H54 (cell line): ENCODE measurements at regions not wholly inside any gene's neighbourhood (a gene's known extent, or its start where the extent isn't known, plus 50 kb on each side); places are given as distances from the start of the nearest gene placed in this dataset.

ENCODE experiments used
- DNase-seq: peaks from one replicate; pipeline ENCODE4 v3.0.0; 2011; ENCODE audit warnings: low spot score, mixed read lengths; ENCODE audit not compliant: insufficient read length
- FAIRE-seq: peaks from 3 replicates; lab custom pipeline; 2011; peaks lifted over from hg19 to GRCh38; lab: Jason Lieb, UNC
- POLR2A ChIP-seq: IDR thresholded peaks from 2 replicates; pipeline ENCODE4 v1.6.1; 2011; ENCODE audit warnings: low read depth, mild to moderate bottlenecking, low read length

DNA sequence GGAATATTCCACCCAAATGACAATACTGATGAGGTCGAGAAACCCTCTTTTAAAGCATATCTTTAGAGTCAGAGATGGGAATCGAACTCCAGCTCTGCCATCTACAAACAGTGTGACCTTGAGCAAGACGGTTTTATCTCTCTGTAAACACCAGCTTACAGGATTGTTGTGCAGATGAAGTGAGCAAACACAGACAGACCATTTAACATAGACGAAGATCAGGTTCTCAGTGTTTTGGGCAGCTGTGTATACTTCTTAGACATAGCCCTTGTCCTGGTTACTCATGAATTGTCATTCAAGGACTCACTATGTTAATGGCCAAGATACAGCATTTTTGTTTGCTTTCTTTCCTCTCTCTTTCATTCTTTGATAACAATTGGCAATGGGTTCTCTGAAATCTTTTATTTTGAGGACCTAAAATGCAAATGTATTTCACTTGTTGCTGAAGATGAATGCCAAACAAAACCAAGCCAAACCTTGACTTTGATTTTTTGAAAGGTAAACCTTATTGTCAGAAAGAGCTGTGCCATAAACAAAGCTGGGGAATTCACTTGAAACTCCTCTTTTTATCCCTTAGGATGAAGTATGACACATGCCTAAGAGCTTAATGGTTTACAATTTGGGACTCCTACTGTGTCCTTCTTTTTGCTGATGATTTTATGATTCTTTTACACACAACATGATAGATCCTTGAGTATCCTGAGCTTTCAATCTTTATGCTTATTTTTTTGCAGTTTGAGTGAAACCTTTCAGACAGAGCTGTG lies 250.0 kb upstream of the PDZRN3 start:
- FAIRE-seq (no peak), DNase-seq (no peak)

DNA sequence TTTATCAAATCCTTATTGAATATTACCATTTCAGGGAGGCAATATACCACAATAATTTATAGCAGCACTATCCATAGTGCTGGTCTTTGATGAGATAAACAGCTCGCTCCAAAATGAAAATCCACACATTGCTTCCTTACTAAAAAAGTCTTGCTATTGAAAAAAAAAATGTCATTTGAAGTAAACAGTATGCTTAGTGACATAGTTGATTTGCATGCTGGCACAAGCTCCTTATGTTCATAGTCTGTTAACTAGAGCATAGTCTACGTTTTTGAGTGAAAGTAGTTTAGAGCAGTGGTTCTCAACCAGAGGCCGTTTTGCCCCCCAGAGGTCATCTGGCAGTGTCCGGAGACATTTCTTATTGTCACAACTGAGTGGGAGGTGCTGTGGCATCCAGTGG lies 249.4 kb upstream of the PDZRN3 start:
- no peak for TF ChIP-seq POLR2A
- DNase-seq = no peak
- no peak for FAIRE-seq

More for the DNA sequence above, 250.0 kb upstream of the PDZRN3 start:
- no peak for TF ChIP-seq POLR2A

DNA sequence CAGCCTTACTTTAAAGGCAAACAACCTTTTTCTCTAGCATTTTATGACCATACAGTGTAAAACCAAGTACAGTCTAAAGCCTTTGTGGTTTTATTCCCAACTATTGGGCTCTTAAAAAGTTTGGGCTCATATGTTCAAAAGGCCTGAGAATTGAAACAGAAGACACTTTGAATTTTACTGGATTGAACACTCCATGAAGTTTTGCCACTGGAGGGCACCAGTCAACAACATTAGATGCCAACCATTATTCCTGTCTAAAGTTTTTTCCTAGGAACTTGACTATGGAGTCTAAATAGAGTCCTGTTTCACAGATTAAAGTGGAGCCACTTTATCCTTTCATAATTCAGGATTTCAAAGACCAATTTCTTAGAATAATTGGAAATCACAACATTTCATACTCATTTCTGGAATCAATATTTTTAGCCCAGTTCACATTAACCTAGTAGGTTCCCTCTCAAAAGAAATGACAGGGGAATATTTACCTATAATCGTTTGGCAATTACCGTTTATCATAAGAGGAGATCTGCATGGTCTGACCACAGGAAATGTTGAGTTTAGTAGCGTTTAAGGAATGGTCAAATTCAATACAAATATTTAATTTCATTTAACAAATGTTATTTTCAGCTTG lies 244.1 kb upstream of the PDZRN3 start:
- FAIRE-seq = peak; percentile 20
- DNase-seq = peak; percentile 1
- TF ChIP-seq POLR2A = no peak

DNA sequence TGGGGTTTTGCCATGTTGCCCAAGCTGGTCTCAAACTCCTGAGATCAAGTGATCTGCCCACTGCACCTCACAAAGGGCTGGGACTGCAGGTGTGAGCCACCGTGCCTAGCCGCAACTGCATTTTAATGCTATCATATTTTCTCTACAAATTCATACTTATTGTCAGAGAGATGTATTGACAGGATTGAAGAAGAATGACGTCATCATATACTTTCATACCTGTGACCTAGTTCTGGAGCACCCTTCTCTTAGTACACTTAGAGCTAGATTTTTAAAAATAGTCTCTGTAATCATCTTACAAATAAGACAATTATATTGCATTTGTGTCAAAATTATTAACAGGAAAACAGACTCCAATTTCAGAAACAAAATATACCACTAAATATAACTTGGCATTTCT lies 242.8 kb upstream of the PDZRN3 start:
- no peak for FAIRE-seq
- no peak for DNase-seq
- no peak for TF ChIP-seq POLR2A

DNA sequence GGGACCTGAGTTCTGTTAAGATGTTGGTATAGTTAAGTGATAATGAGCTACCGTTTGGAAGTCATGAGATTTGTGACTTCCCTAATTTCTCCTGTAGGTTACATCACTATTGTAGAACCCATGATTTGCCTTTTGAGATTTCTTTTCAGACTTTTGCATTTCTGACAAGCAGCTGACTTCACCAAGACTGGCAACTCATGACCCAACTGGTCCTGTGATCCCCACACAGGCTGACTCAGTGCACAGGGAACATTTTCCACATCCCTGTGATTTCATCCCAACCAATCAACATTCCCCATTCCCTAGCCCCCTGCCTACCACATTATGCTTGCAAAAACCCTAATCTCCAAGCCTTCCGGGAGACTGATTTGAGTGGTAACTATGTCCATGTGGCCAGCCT lies 242.1 kb upstream of the PDZRN3 start:
- FAIRE-seq (no peak), DNase-seq (no peak)
- no peak for TF ChIP-seq POLR2A

DNA sequence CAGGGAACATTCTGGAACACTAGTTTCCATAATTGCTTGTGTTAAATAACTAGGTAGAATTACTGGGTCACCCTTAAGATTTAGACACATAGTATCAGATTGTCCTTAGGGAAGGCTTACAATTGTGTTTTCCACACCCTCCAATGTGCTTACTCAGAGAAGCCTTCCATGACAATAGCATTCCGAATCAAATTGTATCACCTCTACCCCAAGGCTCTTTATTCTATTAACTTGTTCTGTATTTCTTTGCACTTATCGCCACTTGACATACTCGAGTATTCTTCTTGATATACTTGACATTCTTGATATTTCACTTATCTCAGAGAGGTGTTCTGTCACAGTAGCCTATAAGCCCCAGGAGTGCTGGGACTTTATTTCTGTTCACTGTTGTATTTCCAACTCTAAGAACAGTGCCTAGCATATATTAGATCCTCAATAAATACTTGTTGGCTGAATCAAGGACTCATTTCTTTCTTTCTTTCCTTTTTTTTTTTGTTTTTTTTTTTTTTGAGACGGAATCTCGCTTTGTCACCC lies 238.9 kb upstream of the PDZRN3 start:
- DNase-seq (no peak), FAIRE-seq (no peak)
- TF ChIP-seq POLR2A = no peak

DNA sequence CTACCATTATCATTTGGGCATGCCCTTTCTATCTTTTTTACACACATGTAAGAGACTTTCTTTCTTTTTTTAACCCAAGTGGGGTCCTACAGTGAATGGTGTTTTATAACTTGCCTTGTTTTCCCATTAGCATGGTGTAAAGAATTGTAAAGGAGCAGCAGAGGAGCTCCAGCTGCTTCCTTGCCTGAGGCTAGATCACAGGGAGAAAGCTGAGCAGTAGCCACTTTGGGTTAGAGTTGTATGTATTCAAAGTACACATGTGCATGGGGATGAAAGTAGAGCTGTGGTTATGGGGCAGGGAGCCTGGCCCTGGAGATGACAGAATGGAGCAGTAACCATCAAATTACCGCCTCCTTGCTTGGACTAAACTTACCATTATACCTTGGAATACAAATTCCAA lies 231.1 kb upstream of the PDZRN3 start:
- no peak for DNase-seq
- no peak for TF ChIP-seq POLR2A
- no peak for FAIRE-seq

DNA sequence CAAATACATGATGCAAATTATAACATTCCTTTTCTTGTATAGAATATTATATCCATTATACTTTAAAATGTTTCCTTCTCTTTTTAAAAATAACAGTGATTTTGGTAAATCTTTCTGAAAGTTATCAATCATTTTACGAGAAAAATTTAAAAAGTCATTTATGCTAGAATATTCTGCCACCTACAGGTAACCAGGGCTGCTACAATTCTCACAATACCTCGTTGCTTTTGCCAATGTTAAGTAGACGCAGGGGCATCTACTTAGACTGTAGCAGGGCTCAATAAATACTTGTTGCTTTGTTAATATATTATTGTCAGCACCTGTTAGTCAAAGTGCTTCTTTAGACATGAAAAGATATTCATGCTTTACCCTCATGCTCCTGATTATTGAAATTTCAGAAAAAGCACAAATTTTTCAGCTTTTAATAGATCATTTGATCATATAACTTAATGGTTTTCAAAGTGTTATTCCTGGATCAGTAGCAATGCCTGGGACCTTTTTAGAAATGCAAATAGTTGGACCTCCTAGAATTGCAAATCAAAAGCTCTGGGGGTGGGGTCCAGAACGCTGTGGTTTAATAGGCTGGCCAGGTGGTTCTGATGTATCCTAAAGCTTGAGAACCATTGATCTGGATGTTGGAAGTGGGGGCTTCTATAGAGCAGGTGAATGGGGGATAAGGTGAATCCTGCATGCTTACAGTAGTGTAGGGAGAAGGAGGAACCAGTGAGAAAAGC lies 223.6 kb upstream of the PDZRN3 start:
- no peak for TF ChIP-seq POLR2A
- FAIRE-seq (no peak), DNase-seq (peak; percentile 3)

DNA sequence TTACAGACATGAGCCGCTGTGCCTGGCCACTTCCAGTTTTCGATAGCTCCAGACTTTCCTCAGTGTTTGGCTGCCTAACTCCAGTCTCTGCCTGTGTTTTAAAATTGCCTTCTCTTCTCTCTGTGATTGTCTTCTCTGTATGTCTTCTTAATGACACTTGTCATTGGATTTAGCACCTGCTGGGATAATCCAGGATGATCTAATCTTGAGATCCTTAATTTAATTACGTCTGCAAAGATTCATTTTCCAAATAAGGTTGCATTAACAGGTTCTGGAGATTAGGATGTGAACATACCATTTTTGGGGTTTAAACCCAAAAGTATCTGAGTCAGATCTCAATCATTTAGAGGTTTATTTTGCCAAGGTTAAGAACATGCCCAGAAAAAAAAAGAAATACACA lies 222.2 kb upstream of the PDZRN3 start:
- no peak for DNase-seq
- no peak for FAIRE-seq
- TF ChIP-seq POLR2A = no peak

DNA sequence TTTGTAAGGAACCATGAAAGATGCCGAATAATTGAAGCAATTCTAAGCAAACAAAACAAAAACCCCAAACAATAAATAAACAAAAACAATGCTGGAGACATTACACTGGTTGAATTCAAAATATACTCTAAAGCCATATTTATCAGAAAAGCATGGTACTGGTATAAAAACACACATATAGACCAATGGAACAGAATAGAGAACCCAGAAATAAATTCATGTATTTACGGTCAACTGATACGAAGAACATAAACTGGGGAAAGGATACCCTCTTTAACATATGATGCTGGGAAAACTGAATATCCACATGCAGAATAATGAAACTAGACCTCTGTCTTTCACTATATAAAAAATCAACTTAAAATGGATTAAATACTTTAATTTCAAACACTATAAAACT lies 214.3 kb upstream of the PDZRN3 start:
- no peak for TF ChIP-seq POLR2A
- DNase-seq (no peak), FAIRE-seq (no peak)

DNA sequence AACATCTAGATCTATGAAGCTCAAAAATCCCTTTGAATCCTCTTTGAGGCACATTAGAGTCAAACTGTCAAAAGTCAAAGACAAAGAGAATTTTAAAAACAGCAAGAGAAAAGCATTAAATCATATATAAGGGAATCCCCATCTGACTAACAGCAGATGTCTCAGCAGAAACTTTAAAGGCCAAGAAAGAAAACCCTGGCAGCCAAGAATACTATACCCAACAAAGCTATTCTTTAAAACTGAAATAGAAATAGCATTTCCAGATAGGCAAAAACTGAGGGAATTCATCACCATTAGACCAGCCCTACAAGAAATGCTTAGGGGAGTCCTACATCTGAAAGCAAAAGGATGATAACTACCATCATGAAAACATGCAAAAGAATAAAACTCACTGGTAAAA lies 211.2 kb upstream of the PDZRN3 start:
- FAIRE-seq = no peak
- no peak for DNase-seq
- no peak for TF ChIP-seq POLR2A

DNA sequence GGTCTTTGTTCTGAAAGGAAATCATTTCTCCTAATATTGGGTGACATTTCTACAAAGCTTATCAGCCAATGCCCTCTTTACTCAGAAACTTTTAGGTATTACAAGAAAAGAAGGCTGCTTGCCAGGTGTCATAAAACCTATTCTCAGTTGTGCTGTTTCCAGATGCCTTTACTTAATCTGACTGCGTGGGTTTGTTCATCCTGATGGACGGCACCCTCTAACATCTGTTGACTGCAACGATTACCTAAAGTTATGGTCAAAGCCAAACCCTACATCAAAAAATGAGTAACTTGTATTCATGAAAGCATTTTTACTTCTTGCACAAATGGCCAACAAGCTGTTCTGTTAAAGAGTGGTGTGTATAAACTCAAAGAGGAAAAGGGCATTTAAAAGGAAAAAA lies 207.7 kb upstream of the PDZRN3 start:
- no peak for TF ChIP-seq POLR2A
- DNase-seq (no peak), FAIRE-seq (no peak)

DNA sequence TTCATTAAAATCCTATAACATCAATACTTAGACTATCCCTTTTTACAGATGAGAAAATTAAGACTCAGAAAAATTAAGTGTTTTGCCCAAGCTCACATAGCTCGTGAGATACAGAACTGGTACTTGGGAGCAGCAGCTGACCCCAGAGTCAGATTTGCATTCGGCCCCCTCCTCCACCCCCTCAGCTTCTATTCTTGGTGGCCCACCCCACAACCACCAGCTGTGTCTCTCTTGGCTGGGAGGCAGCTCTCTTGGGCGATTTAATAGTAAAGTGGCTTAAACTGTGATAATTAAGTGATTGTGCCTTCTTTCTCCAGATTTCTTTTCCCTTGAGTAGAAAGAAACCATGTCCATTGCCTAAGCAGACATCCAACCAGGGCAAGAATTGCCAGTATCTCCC lies 203.6 kb upstream of the PDZRN3 start:
- DNase-seq (no peak), FAIRE-seq (no peak)

DNA sequence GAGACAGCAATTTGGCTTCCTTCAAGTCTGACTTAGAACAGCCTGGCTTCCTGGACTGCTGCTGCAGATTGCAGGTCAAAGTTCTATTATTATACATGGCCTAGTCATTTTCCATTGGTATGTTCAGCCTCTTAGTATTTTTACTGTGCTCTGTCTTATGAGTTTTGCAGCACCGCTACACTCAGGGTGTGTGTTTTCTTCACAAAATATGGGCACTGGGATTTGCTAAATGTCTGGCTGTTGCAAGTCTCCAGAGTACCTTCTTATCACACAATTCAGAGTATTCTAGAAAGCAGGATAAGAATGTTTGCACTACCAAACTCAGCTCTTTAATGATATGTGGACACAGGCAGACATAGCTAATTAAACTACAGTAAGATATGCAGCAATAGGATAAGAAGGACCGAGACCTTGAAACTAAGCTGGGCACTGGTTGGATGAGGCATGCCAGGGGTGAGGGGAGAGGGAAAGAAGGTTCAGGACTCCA lies 203.0 kb upstream of the PDZRN3 start:
- FAIRE-seq (no peak), DNase-seq (no peak)
- no peak for TF ChIP-seq POLR2A

More for the DNA sequence above, 203.6 kb upstream of the PDZRN3 start:
- TF ChIP-seq POLR2A = no peak
